Hematopoietic multipotent progenitor cell treated with erythropoietin and hydrocortisone succinate and interleukin-3 and kit ligand, for 6 days (in vitro differentiated cells): ENCODE measurements at regions not wholly inside any gene's neighbourhood (a gene's known extent, or its start where the extent isn't known, plus 50 kb on each side); places are given as distances from the start of the nearest gene placed in this dataset.
"Not testable (repeated sequence)": the region's sequence is repeated elsewhere in the genome, so short reads cannot be mapped to it uniquely, and the experiment has no call there.

Experiments used
- DNase-seq: peaks from one replicate; pipeline ENCODE4 v3.0.0-alpha.2; 2015

GRCh38 chr13:86870444-86870843 lies 800.7 kb upstream of the SLITRK5 start:
- DNase-seq: peak; percentile 65

DNA sequence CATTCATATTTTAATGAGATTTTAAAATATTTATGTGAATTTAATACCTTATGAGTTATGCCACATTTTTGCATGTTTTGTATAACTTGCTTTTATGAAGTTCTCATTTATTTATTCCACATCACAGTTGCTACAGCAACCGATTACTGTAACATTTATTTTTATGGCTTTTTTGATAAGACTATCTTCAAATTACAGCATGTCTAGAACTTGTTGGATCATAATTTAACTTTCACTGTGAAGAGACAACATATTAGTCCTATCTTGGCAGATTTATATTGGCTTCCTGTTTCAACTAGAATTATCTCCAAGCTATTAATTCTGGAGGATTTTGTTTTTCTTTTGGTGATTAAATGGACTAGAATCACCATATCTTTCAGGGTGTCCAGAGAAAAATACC lies 793.7 kb upstream of the SLITRK5 start:
- peak; percentile 19 for DNase-seq

- DNase-seq: peak; percentile 57
Measured at GRCh38 chr13:86878781-86879180, 792.4 kb upstream of the SLITRK5 start.

DNA sequence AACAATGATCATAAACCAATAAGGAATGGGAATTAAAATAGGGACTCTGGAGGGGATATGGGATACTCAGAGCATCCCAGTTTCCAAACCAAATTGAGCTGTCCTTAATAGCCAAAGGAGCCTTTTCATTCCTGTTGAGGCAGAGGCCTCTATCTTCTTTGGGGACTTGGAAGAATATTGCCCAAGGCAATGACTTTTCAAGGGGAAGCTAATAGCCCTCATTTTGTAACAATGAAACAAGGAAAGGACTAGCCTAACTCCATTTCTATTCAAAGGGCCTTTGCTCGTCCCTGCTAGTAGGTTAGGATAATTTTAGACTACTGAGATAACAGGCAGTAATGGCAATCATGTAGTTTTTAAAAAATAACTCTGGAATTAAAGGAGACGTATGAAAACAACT lies 789.8 kb upstream of the SLITRK5 start:
- no peak for DNase-seq

DNA sequence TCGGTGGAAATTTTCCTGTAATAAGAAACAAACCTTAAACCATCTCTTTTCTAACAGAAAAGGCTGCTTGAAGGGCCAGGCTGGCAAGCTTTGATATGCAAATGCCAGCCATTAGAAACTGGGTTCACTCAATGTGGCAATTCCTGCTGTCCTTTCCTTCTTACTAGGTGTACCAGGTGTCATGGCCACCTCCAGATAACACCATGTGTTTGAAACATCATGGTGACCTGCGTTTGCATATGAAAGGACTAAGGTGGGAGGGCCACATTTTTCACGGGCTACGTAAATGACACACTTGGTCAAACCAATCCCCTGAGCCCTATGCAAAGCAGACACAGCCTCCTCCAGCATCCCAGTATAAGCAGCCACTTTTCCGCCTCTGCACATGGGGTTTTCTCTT lies 789.1 kb upstream of the SLITRK5 start:
- no peak for DNase-seq

DNA sequence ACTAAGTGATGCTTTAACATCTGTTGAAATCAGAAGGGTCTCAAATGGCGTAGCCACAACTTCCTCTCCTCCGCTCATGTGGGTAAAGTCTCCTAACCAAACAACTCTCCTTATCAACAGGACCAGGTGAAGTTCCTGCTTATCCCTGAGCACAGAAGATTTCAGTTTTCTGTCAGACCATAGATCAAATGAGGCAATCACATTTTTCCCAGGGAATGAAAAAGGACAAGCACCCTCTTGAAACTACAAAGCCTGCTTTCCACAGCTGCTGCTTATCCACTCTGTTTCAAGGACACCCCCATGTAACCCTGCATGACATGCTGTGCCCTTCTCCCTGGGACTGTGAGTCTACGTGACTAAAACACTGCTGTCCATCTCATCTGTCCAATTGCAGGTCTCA lies 788.3 kb upstream of the SLITRK5 start:
- DNase-seq: peak; percentile 73

DNA sequence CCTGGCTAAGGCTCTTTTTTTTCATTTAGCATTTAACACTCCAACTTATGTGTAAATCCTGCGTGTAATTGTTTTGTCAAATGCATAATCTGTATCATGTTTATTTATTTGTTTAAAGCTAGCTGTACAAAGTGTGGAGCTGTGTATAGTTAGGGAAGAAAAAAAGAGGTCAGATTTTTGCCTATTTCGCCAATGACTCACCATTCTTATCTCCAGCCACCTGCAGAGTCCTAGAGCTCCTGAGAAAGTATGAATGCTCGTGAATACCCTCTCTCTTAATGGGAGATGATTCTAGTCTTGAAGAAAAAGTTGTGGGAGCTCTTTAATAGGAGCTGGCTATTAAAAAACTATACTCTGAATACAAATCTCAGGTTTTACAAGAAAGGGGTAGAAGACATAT lies 778.8 kb upstream of the SLITRK5 start:
- DNase-seq: no peak

- no peak for DNase-seq
Measured at GRCh38 chr13:86900906-86901305, 770.3 kb upstream of the SLITRK5 start.

GRCh38 chr13:86906127-86906874 lies 764.9 kb upstream of the SLITRK5 start:
- no peak for DNase-seq

- DNase-seq: no peak
Measured at GRCh38 chr13:86907156-86907555, 764.0 kb upstream of the SLITRK5 start.

DNA sequence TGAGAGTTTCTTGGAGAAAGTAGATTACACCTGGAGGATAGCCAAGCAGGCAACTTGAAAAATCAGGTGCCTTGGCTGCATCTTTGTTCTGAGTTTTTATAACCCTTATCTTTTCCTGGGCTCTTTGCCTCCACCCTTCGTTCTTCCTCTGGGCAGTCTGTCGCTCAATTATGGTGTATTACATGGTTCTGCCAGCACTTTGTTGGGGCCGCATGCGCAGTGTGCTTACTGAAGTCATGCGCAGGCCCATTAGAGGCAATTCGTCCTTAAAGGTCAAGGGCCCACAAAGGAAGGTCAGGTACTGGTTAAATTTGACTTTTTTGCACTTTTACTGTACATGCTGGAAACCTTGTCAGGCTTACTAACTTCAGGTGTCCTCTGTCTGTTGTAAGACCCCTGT lies 761.9 kb upstream of the SLITRK5 start:
- no peak for DNase-seq

- DNase-seq: no peak
Measured at GRCh38 chr13:86914757-86915156, 756.4 kb upstream of the SLITRK5 start.

- not testable (repeated sequence) for DNase-seq
Measured at GRCh38 chr13:86917438-86917837, 753.7 kb upstream of the SLITRK5 start.

DNA sequence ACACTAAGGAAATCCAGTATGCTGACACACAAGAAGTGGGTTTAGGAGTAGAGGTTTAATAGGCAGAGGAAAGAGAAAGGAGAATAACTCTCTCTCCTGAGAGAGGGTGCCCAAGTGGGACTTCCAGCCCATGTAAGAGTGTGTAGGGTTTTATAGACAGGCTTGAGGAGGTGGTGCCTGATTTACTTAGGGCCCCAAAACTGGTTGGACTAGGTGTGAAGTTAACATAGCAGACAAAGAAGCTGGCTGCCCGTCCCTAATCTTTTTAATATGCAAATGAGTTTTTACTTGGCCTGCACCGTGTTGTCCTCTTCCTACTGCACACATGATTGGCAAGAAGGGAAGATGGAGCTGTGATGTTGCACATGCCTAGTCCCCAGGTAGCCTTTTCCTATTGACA lies 752.5 kb upstream of the SLITRK5 start:
- no peak for DNase-seq

DNA sequence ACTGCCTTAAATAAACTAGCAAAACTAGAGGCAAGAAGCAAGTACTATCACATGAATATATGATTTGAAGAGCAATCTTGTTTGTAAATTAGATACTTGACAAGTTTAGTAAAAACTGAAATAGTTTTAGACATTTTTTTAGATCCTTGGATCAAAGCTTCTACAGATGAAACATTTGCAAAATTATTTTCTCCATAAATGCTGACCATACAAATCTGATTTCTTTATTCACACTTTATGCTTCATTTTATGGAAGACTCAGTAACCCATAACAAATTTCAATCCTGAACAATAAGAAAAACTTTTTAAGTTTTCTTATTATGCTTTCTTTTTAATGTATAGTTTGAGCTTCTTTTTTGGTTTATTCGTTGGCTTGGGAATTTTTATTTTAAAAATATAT lies 750.2 kb upstream of the SLITRK5 start:
- DNase-seq: no peak

DNA sequence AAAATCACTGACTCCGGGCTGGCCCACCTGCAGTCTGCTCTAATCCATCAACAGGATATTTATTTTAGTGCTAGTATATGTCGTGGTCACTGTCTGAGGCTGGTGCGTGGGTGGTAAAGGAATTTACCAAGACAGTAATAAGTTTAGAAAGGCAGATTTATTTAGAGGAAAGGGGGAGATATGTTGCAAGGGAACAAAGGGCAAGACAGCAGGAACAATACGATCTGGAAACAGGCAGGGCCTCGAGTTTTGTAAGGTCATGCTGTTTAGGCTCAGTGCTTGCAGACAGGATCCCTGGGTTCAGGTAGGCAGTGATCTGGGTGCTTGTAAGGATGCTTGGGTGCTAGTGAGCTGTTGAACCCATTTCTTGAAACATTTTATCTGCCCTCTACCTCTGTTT lies 748.2 kb upstream of the SLITRK5 start:
- DNase-seq: no peak

GRCh38 chr13:86926916-86927315 lies 744.3 kb upstream of the SLITRK5 start:
- DNase-seq: not testable (repeated sequence)

- no peak for DNase-seq
Measured at GRCh38 chr13:86932776-86933334, 738.3 kb upstream of the SLITRK5 start.

- no peak for DNase-seq
Measured at GRCh38 chr13:86933676-86934075, 737.5 kb upstream of the SLITRK5 start.

GRCh38 chr13:86937316-86937715 lies 733.9 kb upstream of the SLITRK5 start:
- DNase-seq: no peak

GRCh38 chr13:86945584-86945983 lies 725.6 kb upstream of the SLITRK5 start:
- DNase-seq: no peak

- DNase-seq: peak; percentile 16
Measured at GRCh38 chr13:86946734-86947133, 724.4 kb upstream of the SLITRK5 start.

DNA sequence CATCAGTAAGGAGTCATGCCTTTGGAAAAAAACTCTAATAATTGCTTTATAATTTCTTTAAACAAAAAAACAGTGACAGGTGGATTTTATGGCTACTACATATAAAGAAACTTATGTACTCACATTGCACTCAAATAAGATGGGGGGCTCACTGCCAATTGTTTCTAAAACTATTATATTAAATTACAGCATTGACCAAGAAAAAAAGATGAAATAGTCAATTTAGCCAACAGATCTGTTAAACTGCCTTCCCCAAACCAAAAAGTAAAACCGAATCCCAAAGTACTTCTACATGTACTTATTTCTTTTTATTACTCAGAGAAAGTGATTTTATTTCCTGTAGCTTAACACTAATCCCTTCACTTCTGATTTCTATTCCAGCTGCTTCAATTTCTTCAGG lies 716.8 kb upstream of the SLITRK5 start:
- DNase-seq: no peak

- DNase-seq: no peak
Measured at GRCh38 chr13:86960876-86961275, 710.3 kb upstream of the SLITRK5 start.
